ENCODE measurements at regions not wholly inside any gene's neighbourhood (a gene's known extent, or its start where the extent isn't known, plus 50 kb on each side); places are given as distances from the start of the nearest gene placed in this dataset.
"Not testable (repeated sequence)": the region's sequence is repeated elsewhere in the genome, so short reads cannot be mapped to it uniquely, and the experiment has no call there.

GRCh38 chr19:28367146-28367545, 845.8 kb downstream of the UQCRFS1 start:
- ChIA-PET CTCF (no interaction called here), POLR2A (no interaction called here)
- TF ChIP-seq CTCF (IDR thresholded peaks at IDR 0.05; ENCODE audit: control extremely low read depth, extremely low read depth, low read depth, missing control alignments), result no peak
- DNase-seq (ENCODE audit: extremely low spot score), result no peak

GRCh38 chr19:28363254-28363653, 849.7 kb downstream of the UQCRFS1 start:
- CTCF ChIA-PET, result interaction anchor here (1.3 kb wide), 1 partner anchor 10 kb away, joined by 3 read pairs; no protein-coding TSS in a partner anchor
- POLR2A ChIA-PET, result no interaction called here
- no peak for TF ChIP-seq CTCF (IDR thresholded peaks at IDR 0.05; ENCODE audit: control extremely low read depth, extremely low read depth, low read depth, missing control alignments)
- no peak for DNase-seq (ENCODE audit: extremely low spot score)

- ChIA-PET CTCF (interaction anchor here (1.6 kb wide), 1 partner anchor 11 kb away, joined by 3 read pairs; no protein-coding TSS in a partner anchor), POLR2A (no interaction called here)
- no peak for DNase-seq (ENCODE audit: extremely low spot score)
Observed at GRCh38 chr19:28359431-28360414, 853.2 kb downstream of the UQCRFS1 start.

GRCh38 chr19:28358633-28359032, 854.3 kb downstream of the UQCRFS1 start:
- POLR2A ChIA-PET, result no interaction called here
- no peak for TF ChIP-seq CTCF (IDR thresholded peaks at IDR 0.05; ENCODE audit: control extremely low read depth, extremely low read depth, low read depth, missing control alignments)
- CTCF ChIA-PET, result interaction anchor here (1.1 kb wide), 1 partner anchor 10 kb away, joined by 3 read pairs; no protein-coding TSS in a partner anchor
- no peak for DNase-seq (ENCODE audit: extremely low spot score)

More at GRCh38 chr19:28359431-28360414, 853.2 kb downstream of the UQCRFS1 start:
- TF ChIP-seq CTCF (IDR thresholded peaks at IDR 0.05; ENCODE audit: control extremely low read depth, extremely low read depth, low read depth, missing control alignments), result no peak

GRCh38 chr19:28351761-28352160, 861.2 kb downstream of the UQCRFS1 start:
- POLR2A ChIA-PET, result no interaction called here
- no peak for DNase-seq (ENCODE audit: extremely low spot score)
- CTCF ChIA-PET, result no interaction called here
- TF ChIP-seq CTCF (IDR thresholded peaks at IDR 0.05; ENCODE audit: control extremely low read depth, extremely low read depth, low read depth, missing control alignments), result no peak

GRCh38 chr19:28351321-28351720, 861.6 kb downstream of the UQCRFS1 start:
- POLR2A ChIA-PET; DNase-seq (ENCODE audit: extremely low spot score); CTCF ChIA-PET: not testable (repeated sequence)

GRCh38 chr19:28350673-28351072, 862.3 kb downstream of the UQCRFS1 start:
- DNase-seq (ENCODE audit: extremely low spot score), result no peak
- no peak for TF ChIP-seq CTCF (IDR thresholded peaks at IDR 0.05; ENCODE audit: control extremely low read depth, extremely low read depth, low read depth, missing control alignments)
- ChIA-PET POLR2A (no interaction called here), CTCF (no interaction called here)
